ENCODE measurements at regions not wholly inside any gene's neighbourhood (a gene's known extent, or its start where the extent isn't known, plus 50 kb on each side); places are given as distances from the start of the nearest gene placed in this dataset.

- TF ChIP-seq POLR2A (IDR thresholded peaks at IDR 0.05; ENCODE audit: control extremely low read depth in 1 of 2, low read depth in 2 of 2, low read length in 2 of 2) (no peak), TAF7 (optimal IDR thresholded peaks at IDR 0.05; ENCODE audit: borderline replicate concordance, low read depth, low read length) (no peak), SP2 (IDR thresholded peaks at IDR 0.05; ENCODE audit: low read length) (no peak)
Measured at GRCh38 chr5:8897316-8897715, 648.6 kb downstream of the SEMA5A start.

Data from H1 (cell line).